ENCODE measurements at regions not wholly inside any gene's neighbourhood (a gene's known extent, or its start where the extent isn't known, plus 50 kb on each side); places are given as distances from the start of the nearest gene placed in this dataset.

DNA sequence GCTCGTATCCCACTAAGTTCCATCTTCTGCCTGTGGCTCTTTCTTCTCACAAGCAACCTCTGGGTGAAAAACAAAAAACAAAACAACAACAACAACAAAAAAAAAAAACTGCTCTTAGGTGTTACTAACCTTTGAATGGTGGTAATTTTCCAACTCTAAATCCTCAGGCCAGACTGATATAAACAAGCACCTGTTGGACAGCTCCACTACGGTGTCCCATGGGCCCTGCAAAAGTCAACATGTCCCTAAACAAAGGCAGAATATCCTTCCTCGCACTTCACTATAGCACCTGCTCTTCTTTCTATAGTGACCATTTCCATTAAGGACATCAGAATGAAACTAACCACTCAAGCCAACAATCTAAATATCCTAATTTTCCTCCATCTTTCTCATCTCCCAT lies 54.6 kb upstream of the PARM1 start:
- ATAC-seq (no peak), DNase-seq (ENCODE audit: low spot score) (no peak)
- peaks cover 5% of the 10 kb centered on the region for H3K36me3 Mint-ChIP-seq
- peaks cover 0 to 3% of the 10 kb centered on the region in 2 donors for H3K4me1 Mint-ChIP-seq (ENCODE audit: low read depth in 2 of 2)
- peaks cover 9 to 30% of the 10 kb centered on the region in 2 donors for H3K27me3 Mint-ChIP-seq
- no peak overlapping the region for H3K4me3 Mint-ChIP-seq
- no peak overlapping the region for H3K27ac Mint-ChIP-seq
- peaks cover 5% of the 10 kb centered on the region for H3K9me3 Mint-ChIP-seq

DNA sequence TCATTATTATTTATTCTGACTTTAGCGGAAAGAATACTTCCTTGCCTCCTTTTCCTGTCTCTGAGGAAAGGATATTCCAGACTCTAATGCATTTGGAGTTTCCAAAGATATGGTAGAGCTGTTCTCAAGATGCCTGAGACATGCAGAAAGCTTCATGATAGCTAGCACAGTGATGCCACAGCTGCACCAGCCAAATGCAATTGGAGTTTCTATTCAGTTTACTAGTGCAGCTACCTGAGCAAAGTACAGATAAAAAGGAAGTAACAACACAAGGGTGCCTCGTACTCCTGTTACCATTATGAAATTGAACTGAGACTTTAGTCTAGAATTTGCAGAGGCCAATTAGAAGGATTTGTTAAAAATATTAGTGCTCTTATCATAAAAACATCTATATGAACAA lies 57.5 kb upstream of the PARM1 start:
- no peak overlapping the region for H3K27ac Mint-ChIP-seq
- ATAC-seq, result no peak
- peaks cover 0 to 3% of the 10 kb centered on the region in 2 donors for H3K4me1 Mint-ChIP-seq (ENCODE audit: low read depth in 2 of 2)
- DNase-seq (ENCODE audit: low spot score), result no peak
- peaks cover 10 to 14% of the 10 kb centered on the region in 2 donors for H3K27me3 Mint-ChIP-seq
- H3K36me3 Mint-ChIP-seq, result peaks cover 2% of the 10 kb centered on the region
- H3K4me3 Mint-ChIP-seq, result no peak overlapping the region
- H3K9me3 Mint-ChIP-seq, result peaks cover 1% of the 10 kb centered on the region

DNA sequence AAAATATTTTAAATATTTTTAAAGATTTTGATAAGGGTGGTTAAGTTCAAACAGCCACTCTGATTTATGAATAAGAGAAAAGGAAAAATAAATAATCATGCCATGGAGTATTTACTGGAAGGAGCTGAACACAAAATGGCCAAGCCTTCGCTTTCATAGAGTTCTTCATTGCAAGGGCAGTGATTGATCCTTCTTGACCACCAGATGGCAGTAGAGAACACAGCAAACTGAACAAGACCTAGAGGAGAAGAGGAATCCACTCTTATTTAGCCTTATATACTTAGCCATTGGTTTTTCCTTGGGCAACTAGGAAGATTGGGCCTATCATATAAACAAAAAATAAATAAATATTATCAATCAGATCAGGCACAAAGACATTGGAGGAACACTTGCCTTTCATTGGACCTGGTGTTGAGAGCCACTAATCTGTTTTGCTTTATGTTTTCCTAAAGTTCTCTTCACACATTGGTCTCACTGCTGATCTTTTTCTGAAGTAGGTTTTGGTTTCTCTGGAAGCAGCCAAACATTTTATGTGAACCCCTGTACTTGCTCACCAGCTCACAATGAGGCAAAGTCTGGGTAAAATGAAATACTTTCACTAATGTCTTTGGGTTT lies 58.1 kb upstream of the PARM1 start:
- DNase-seq (ENCODE audit: low spot score) (peak; percentile 62), ATAC-seq (no peak)
- H3K4me1 Mint-ChIP-seq (ENCODE audit: low read depth in 2 of 2), result peaks cover 0 to 3% of the 10 kb centered on the region in 2 donors
- H3K36me3 Mint-ChIP-seq, result no peaks in the 10 kb centered on the region
- no peak overlapping the region for H3K27ac Mint-ChIP-seq
- no peak overlapping the region for H3K4me3 Mint-ChIP-seq
- H3K9me3 Mint-ChIP-seq, result no peaks in the 10 kb centered on the region
- H3K27me3 Mint-ChIP-seq, result peaks cover 9 to 13% of the 10 kb centered on the region in 2 donors

DNA sequence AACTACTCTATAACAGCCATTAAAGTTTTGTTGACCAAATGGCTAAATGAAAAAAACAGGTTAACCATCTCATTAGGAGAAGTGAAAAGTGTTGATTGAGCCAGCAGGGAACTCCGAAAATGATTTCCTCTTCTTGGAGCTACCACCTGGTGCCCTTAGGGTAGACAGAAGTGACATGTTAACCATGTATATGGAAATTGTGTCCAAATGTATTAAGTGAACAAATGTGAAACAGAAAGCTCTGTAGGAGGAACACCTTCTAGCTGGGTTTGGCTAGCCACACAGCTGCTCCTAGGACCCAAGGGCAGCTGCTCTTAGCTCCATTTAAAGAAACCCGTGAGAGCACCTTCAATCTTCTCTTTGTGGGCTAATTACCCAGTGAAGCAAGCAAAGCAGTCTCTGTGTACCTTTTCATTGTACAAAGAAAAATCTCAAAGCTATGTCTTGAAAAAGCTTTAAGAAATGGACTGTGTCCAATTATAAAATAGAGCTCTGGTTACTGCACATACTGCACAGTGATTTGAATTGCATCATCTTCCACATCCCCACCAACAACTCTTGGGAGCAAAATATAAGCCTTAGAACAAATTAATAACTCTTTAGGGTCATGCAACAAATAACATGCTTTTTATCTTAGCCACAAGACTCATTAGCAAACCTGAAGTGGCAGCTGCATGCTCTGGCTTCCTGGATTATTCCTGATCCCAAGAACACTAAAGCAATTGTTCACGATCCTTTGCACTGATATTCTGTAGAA lies 59.2 kb upstream of the PARM1 start:
- DNase-seq (ENCODE audit: low spot score) (no peak), ATAC-seq (no peak)
- Mint-ChIP-seq H3K36me3 (no peaks in the 10 kb centered on the region), H3K9me3 (no peaks in the 10 kb centered on the region), H3K27me3 (peaks cover 6 to 13% of the 10 kb centered on the region in 2 donors), H3K27ac (no peak overlapping the region), H3K4me1 (ENCODE audit: low read depth in 2 of 2) (peaks cover 0 to 3% of the 10 kb centered on the region in 2 donors), H3K4me3 (no peak overlapping the region)

DNA sequence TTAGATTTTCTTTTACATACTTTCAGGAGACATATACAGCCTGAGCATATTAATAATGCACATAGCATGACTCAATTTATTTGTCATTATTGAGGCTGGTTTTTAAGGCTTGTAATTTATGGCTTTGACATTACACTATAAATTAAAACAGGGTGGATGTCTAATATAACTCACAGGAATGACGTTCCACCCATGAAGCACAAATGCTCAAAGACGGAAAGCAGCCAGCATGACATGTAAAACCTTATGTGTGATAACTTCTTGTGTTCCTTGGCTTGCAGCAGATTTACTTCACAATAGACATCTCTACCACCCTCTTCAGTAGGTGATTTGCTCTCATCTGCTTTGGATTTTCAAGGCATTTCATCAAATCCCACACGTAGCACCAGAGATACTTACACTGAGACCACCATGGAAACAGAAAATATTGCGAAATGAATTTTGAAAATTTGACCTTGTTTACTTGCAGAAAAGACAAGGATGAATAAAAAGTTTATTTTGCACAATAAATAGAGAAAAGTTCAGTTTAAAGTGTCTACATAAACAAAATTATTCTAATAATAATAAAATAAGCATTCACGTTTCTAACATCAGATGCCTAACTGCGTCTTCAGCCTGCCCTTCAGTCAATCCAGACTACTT lies 64.7 kb upstream of the BTC start:
- Mint-ChIP-seq H3K36me3 (peaks cover 4% of the 10 kb centered on the region), H3K9me3 (peaks cover 12% of the 10 kb centered on the region), H3K4me3 (no peak overlapping the region), H3K27me3 (peaks cover 0 to 20% of the 10 kb centered on the region in 2 donors), H3K27ac (no peak overlapping the region), H3K4me1 (ENCODE audit: low read depth in 2 of 2) (no peaks in the 10 kb centered on the region)
- ATAC-seq (no peak), DNase-seq (ENCODE audit: low spot score) (no peak)

DNA sequence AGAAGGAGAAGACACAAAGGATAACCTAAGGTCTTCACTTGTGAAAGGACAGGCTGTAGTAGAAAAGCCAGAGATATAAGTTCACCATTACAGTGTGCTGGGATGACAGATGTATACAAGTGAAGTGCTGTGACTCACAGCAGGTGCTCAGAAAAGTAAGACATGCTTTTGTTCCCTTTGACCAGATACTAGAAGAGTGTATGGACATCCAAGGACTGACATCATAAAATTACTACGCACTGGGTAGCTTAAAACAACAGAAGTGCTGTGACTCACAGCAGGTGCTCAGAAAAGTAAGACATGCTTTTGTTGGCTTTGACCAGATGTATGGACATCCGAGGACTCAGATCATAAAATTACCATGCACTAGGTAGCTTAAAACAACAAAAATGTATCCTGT lies 61.6 kb upstream of the BTC start:
- Mint-ChIP-seq H3K9me3 (peaks cover 7% of the 10 kb centered on the region), H3K4me1 (ENCODE audit: low read depth in 2 of 2) (no peaks in the 10 kb centered on the region), H3K27me3 (peaks cover 0 to 7% of the 10 kb centered on the region in 2 donors), H3K36me3 (no peaks in the 10 kb centered on the region), H3K4me3 (no peak overlapping the region), H3K27ac (no peak overlapping the region)
- DNase-seq (ENCODE audit: low spot score) (no peak), ATAC-seq (no peak)

DNA sequence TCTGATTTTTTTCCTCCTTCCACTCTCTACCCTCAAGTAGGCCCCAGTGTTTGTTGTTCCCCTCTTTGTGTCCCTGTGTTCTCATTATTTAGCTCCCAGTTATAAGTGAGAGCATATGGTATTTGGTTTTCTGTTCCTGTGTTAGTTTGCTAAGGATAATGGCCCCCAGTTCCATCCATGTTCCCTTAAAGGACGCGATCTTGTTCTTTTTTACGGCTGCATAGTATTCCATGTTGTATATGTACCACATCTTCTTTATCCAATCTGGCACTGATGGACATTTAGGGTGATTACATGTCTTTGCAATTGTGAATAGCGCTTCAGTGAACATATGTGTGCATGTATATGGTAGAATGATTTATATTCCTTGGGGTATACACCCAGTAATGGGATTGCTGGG lies 54.5 kb upstream of the BTC start:
- Mint-ChIP-seq H3K4me3 (no peak overlapping the region), H3K27me3 (peaks cover 0 to 7% of the 10 kb centered on the region in 2 donors), H3K4me1 (ENCODE audit: low read depth in 2 of 2) (no peaks in the 10 kb centered on the region), H3K9me3 (peaks cover 8% of the 10 kb centered on the region), H3K36me3 (no peaks in the 10 kb centered on the region), H3K27ac (no peak overlapping the region)
- ATAC-seq (no peak), DNase-seq (ENCODE audit: low spot score) (no peak)

DNA sequence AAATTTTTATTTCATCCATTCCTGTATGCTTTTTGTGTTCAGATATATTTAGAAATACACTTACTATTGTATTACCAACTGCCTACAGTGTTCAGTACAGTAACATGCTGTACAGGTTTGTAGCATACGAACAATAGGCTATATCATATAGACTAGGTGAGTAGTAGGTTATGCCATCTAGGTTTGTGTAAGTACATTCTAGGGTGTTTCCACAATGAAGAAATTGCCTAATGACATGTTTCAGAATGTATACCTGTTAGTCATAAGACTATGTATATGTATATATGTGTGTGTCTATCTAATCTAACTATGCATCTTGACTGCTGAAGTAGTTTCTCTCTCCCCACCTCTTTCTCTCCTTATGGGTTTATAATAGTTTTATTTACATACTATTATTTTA lies 51.5 kb upstream of the BTC start:
- DNase-seq (ENCODE audit: low spot score) (no peak), ATAC-seq (no peak)
- no peak overlapping the region for H3K4me3 Mint-ChIP-seq
- H3K27ac Mint-ChIP-seq, result no peak overlapping the region
- no peaks in the 10 kb centered on the region for H3K4me1 Mint-ChIP-seq (ENCODE audit: low read depth in 2 of 2)
- no peaks in the 10 kb centered on the region for H3K36me3 Mint-ChIP-seq
- H3K27me3 Mint-ChIP-seq, result no peaks in the 10 kb centered on the region
- peaks cover 4% of the 10 kb centered on the region for H3K9me3 Mint-ChIP-seq

All from natural killer cell treated with Interleukin-12 subunit alpha and Interleukin-12 subunit beta and Interleukin-15 and Interleukin-18, amount 100 ng/mL, for 72 hours (primary cell).